Left ventricle myocardium inferior (tissue), 1 donor: ENCODE measurements at regions not wholly inside any gene's neighbourhood (a gene's known extent, or its start where the extent isn't known, plus 50 kb on each side); places are given as distances from the start of the nearest gene placed in this dataset.

Experiments
- DNase-seq: peaks from one replicate; pipeline ENCODE4 v3.0.0-alpha.2; 2020
- H3K27ac ChIP-seq: fragments of 200-600 bp; replicated peaks from 2 replicates; pipeline ENCODE4 v1.8.0; 2021
- H3K27me3 ChIP-seq: fragments of 200-600 bp; 2 replicates; pipeline ENCODE4 v1.8.0; 2021; ENCODE audit warnings: low read depth
- H3K36me3 ChIP-seq: fragments of 200-600 bp; 2 replicates; pipeline ENCODE4 v1.8.0; 2021
- H3K4me1 ChIP-seq: fragments of 200-600 bp; 2 replicates; pipeline ENCODE4 v1.8.0; 2021
- H3K4me3 ChIP-seq: fragments of 200-600 bp; 2 replicates; pipeline ENCODE4 v1.8.0; 2021; ENCODE audit warnings: mild to moderate bottlenecking, moderate library complexity
- H3K9me3 ChIP-seq: fragments of 200-600 bp; replicated peaks from 2 replicates; pipeline ENCODE4 v1.8.0; 2021
- CTCF ChIP-seq: fragments of 200-600 bp; IDR thresholded peaks from 2 replicates; pipeline ENCODE4 v1.8.0; 2021; ENCODE audit warnings: antibody characterized with exemption, mild to moderate bottlenecking, borderline replicate concordance
- intact Hi-C: fragments of 100-400 bp; cut with micrococcal nuclease; formaldehyde crosslinking; loops from one replicate; pipeline ENCODE4 v1.11.0; 2022
- donor health status: DM: no; HTN: yes; CAD: no; lungs with severe emphysema.

DNA sequence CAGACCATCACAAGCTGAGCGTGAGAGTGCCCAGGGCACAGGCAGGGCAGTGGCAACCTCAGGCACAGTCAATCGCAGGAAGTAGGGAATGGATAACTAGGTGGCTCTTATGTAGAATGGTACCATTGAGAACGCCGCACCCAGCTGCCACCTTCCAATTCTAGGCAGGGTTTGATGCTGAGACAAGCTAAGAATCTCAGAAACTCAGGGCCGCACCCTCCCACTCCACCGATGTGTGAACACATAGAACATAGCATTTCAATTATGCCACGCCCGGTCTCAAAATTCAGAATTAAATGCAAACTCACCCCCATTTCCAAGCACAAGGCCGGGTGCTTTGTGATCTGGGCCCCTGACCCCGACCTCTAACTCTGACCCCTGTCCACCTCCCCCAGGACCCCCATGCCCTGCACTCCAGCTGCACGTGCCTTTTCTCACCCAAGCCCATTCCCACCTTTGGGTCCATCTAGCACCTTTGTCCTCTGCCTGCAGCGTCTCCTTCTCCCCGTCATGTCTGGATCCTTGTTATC, 178.4 kb downstream of the C16orf95 start:
- no peaks in the 10 kb centered on the region for H3K4me1 ChIP-seq
- H3K27me3 ChIP-seq: peaks cover 27% of the 10 kb centered on the region
- no peak for DNase-seq
- no peak for TF ChIP-seq CTCF
- no peak overlapping the region for H3K4me3 ChIP-seq
- H3K36me3 ChIP-seq: no peaks in the 10 kb centered on the region
- H3K27ac ChIP-seq: no peak overlapping the region
- peaks cover 18% of the 10 kb centered on the region for H3K9me3 ChIP-seq
- intact Hi-C loops: no loop called here

GRCh38 chr16:87140211-87141200, 176.7 kb downstream of the C16orf95 start:
- no peaks in the 10 kb centered on the region for H3K36me3 ChIP-seq
- H3K4me1 ChIP-seq: no peaks in the 10 kb centered on the region
- intact Hi-C loops: no loop called here
- H3K4me3 ChIP-seq: no peak overlapping the region
- no peak overlapping the region for H3K27ac ChIP-seq
- no peak for TF ChIP-seq CTCF
- H3K27me3 ChIP-seq: peaks cover 39% of the 10 kb centered on the region
- H3K9me3 ChIP-seq: peaks cover 18% of the 10 kb centered on the region
- DNase-seq: no peak

GRCh38 chr16:87141402-87141801, 175.8 kb downstream of the C16orf95 start:
- DNase-seq: no peak
- Histone ChIP-seq H3K4me3 (no peak overlapping the region), H3K36me3 (no peaks in the 10 kb centered on the region), H3K27me3 (peaks cover 38% of the 10 kb centered on the region), H3K4me1 (no peaks in the 10 kb centered on the region), H3K9me3 (peaks cover 18% of the 10 kb centered on the region), H3K27ac (no peak overlapping the region)
- intact Hi-C loops: no loop called here
- TF ChIP-seq CTCF: no peak

DNA sequence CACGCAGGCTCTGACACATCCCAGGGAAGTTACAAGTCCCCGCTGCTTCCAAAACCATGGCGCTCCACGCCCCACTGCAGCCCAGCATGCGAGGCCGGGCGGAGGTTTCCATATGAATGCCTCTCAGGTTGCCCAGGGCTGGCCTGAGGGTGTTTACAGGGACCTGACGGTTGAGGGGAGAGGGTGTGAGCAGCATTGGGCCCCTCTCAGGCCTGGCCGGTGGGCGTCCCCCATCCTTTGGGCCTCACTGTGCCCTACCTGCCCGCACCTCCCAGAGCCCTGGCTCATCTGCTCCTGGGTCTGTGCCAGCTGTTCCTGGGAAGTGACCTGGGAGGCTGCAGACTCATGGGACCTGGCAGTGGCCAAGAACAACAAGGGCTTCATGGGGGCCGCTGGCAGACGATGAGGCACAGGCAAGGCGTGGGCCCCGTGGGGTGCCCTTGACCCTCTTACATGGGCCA, 173.5 kb downstream of the C16orf95 start:
- H3K27ac ChIP-seq: no peak overlapping the region
- no peaks in the 10 kb centered on the region for H3K4me1 ChIP-seq
- H3K4me3 ChIP-seq: no peak overlapping the region
- no peak for DNase-seq
- peaks cover 30% of the 10 kb centered on the region for H3K27me3 ChIP-seq
- no peaks in the 10 kb centered on the region for H3K36me3 ChIP-seq
- no peak for TF ChIP-seq CTCF
- intact Hi-C loops: no loop called here
- peaks cover 10% of the 10 kb centered on the region for H3K9me3 ChIP-seq

DNA sequence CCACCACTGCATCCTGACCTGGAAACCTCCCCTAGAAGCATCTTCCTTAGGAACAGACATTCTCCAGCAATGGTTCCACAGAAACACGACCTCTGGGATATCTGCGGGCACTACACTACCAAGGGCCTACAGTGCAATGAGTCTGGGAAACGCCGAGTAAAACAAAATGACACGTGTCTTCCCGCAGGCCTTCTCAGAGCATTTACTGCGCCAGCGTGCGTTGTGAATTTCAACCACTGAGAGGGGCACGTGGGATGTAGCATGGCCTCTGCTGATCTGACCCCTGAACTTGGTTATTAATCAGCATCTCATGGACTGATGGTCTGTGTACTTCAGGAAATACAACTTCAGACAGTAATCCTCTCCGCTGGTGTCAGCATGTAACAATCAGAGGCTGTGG, 173.0 kb downstream of the C16orf95 start:
- H3K36me3 ChIP-seq: no peaks in the 10 kb centered on the region
- peaks cover 31% of the 10 kb centered on the region for H3K27me3 ChIP-seq
- no peak overlapping the region for H3K4me3 ChIP-seq
- no peak for TF ChIP-seq CTCF
- no peaks in the 10 kb centered on the region for H3K4me1 ChIP-seq
- intact Hi-C loops: no loop called here
- H3K27ac ChIP-seq: no peak overlapping the region
- DNase-seq: no peak
- H3K9me3 ChIP-seq: peaks cover 12% of the 10 kb centered on the region
